HG03095 (cell line): ENCODE measurements at regions not wholly inside any gene's neighbourhood (a gene's known extent, or its start where the extent isn't known, plus 50 kb on each side); places are given as distances from the start of the nearest gene placed in this dataset.
"Not testable (repeated sequence)": the region's sequence is repeated elsewhere in the genome, so short reads cannot be mapped to it uniquely, and the experiment has no call there.

Source experiments
- ATAC-seq: cut with Tn5 transposase; IDR thresholded peaks from one replicate; pipeline ENCODE4 v1.9.1; 2021; ENCODE audit warnings: moderate library complexity; ENCODE audit not compliant: unreplicated experiment

- ATAC-seq, result no peak
These were observed 313.4 kb downstream of the GJA1 start for GRCh38 chr6:121748850-121749249.

- no peak for ATAC-seq
These were observed 320.0 kb downstream of the GJA1 start for GRCh38 chr6:121755485-121755884.

- no peak for ATAC-seq
These were observed 321.2 kb downstream of the GJA1 start for GRCh38 chr6:121756666-121757065.

GRCh38 chr6:121759370-121759769, 323.9 kb downstream of the GJA1 start:
- peak; percentile 86 for ATAC-seq

GRCh38 chr6:121760191-121760590, 324.7 kb downstream of the GJA1 start:
- ATAC-seq, result no peak

- ATAC-seq, result no peak
These were observed 325.3 kb downstream of the GJA1 start for GRCh38 chr6:121760745-121761144.

- ATAC-seq, result peak; percentile 91
These were observed 329.0 kb downstream of the GJA1 start for GRCh38 chr6:121764493-121764892.

- ATAC-seq, result no peak
These were observed 329.6 kb downstream of the GJA1 start for GRCh38 chr6:121765060-121765459.

GRCh38 chr6:121767211-121767610, 331.8 kb downstream of the GJA1 start:
- no peak for ATAC-seq

GRCh38 chr6:121770943-121771342, 335.5 kb downstream of the GJA1 start:
- peak; percentile 46 for ATAC-seq

- ATAC-seq, result peak; percentile 80
These were observed 336.7 kb downstream of the GJA1 start for GRCh38 chr6:121771937-121772720.

GRCh38 chr6:121776054-121776453, 340.6 kb downstream of the GJA1 start:
- no peak for ATAC-seq

- no peak for ATAC-seq
These were observed 345.2 kb downstream of the GJA1 start for GRCh38 chr6:121780325-121781321.

GRCh38 chr6:121791396-121792315, 356.2 kb downstream of the GJA1 start:
- no peak for ATAC-seq

GRCh38 chr6:121794630-121795029, 359.2 kb downstream of the GJA1 start:
- no peak for ATAC-seq

GRCh38 chr6:121797598-121797997, 362.2 kb downstream of the GJA1 start:
- ATAC-seq, result not testable (repeated sequence)

GRCh38 chr6:121798126-121798525, 362.7 kb downstream of the GJA1 start:
- ATAC-seq, result not testable (repeated sequence)

- ATAC-seq, result no peak
These were observed 364.1 kb downstream of the GJA1 start for GRCh38 chr6:121799574-121799973.

GRCh38 chr6:121800047-121800446, 364.6 kb downstream of the GJA1 start:
- no peak for ATAC-seq

- no peak for ATAC-seq
These were observed 370.7 kb downstream of the GJA1 start for GRCh38 chr6:121806116-121806515.

GRCh38 chr6:121809211-121809610, 373.8 kb downstream of the GJA1 start:
- no peak for ATAC-seq
